IgD-negative memory B cell (primary cell): ENCODE measurements at regions not wholly inside any gene's neighbourhood (a gene's known extent, or its start where the extent isn't known, plus 50 kb on each side); places are given as distances from the start of the nearest gene placed in this dataset.
"Not testable (repeated sequence)": the region's sequence is repeated elsewhere in the genome, so short reads cannot be mapped to it uniquely, and the experiment has no call there.

Experiments
- H3K27ac Mint-ChIP-seq, 3 donors: one replicate each; pipeline ENCODE4 v1.8.0; 2020 to 2022; ENCODE audit warnings: mild to moderate bottlenecking in 3 of 3, mixed read lengths in 3 of 3, moderate library complexity in 1 of 3
- H3K27me3 Mint-ChIP-seq: one replicate; pipeline ENCODE4 v1.8.0; 2021; ENCODE audit warnings: mixed read lengths
- H3K36me3 Mint-ChIP-seq: one replicate; pipeline ENCODE4 v1.8.0; 2020; ENCODE audit warnings: mild to moderate bottlenecking, mixed read lengths
- H3K4me1 Mint-ChIP-seq, 3 donors: one replicate each; pipeline ENCODE4 v1.8.0; 2020 to 2022; ENCODE audit warnings: mixed read lengths in 3 of 3, mild to moderate bottlenecking in 1 of 3
- H3K4me3 Mint-ChIP-seq, 4 donors: one replicate each; pipeline ENCODE4 v1.8.0; 2020 to 2022; ENCODE audit warnings: mild to moderate bottlenecking in 4 of 4, mixed read lengths in 4 of 4, moderate library complexity in 3 of 4
- H3K9me3 Mint-ChIP-seq, 3 donors: one replicate each; pipeline ENCODE4 v1.8.0; 2020 to 2021; ENCODE audit warnings: mixed read lengths in 3 of 3, mild to moderate bottlenecking in 1 of 3

DNA sequence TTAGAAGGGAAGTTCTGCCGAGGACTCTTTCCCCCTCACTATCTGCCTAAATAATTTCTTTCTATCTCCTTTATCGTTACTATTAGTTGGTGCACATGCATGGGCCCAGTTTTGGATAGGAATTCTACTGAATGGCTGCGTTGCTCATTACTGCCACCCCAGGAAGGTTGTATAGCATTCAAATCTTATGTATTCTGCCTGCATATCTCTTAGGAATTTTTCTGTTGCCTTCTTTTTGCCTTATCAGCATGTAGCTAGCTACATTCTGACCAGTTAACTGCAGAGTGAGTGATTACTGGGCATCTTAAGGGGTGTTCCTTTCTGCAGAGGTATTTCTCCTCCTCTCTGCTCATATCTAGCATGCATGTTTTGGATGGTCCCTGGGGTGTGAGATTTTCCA lies 239.6 kb downstream of the TDRD15 start:
- H3K9me3 Mint-ChIP-seq: peaks cover 0 to 3% (median 0%) of the 10 kb centered on the region in 3 donors
- no peaks in the 10 kb centered on the region for H3K27me3 Mint-ChIP-seq
- no peaks in the 10 kb centered on the region for H3K36me3 Mint-ChIP-seq
- H3K4me3 Mint-ChIP-seq: no peak overlapping the region
- H3K27ac Mint-ChIP-seq: no peak overlapping the region
- H3K4me1 Mint-ChIP-seq: no peaks in the 10 kb centered on the region

DNA sequence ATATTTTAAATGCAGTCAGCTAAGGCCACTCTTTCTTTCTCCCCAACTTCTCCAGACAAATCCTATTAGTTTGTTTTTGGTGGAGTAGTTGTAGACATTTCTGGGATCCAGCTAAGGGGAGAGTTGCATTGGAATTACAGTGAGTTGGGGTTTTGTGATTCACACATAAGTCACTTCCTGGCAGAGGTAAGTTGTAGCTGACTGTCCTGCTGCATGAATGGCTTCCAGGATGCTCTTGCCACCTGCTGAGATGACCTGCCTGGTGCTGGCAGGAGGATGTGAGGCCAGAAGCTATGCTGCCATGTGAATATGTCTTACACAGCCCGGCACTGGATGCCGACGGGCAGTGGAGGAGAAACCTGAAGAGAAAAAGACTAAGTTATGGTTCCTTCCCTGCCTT lies 243.7 kb downstream of the TDRD15 start:
- no peak overlapping the region for H3K4me3 Mint-ChIP-seq

DNA sequence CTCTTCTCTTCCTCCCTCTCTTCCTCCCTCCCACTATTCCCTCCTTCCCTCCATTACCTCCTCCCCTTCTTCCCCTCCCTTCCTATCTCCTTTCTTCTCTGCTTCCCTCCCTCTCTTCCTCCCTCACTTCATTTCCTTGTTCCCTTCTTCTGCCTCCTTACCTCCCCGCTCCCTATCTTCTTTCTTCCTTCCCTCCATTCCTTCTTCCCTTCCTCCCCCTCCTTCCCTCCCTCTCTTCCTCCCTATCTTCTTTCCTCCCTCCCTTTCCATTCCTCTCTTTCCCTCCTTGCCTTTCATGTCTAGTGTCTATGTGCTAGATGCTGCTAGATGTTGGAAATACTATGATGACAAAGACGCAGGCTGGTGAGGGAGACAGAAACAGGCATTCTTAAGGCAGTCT lies 246.0 kb downstream of the TDRD15 start:
- Mint-ChIP-seq H3K27me3 (no peaks in the 10 kb centered on the region), H3K36me3 (no peaks in the 10 kb centered on the region), H3K4me3 (no peak overlapping the region), H3K9me3 (no peaks in the 10 kb centered on the region), H3K27ac (no peak overlapping the region), H3K4me1 (no peaks in the 10 kb centered on the region)

More for the DNA sequence above, 243.7 kb downstream of the TDRD15 start:
- no peaks in the 10 kb centered on the region for H3K27me3 Mint-ChIP-seq
- H3K9me3 Mint-ChIP-seq: peaks cover 0 to 1% (median 0%) of the 10 kb centered on the region in 3 donors
- no peak overlapping the region for H3K27ac Mint-ChIP-seq
- no peaks in the 10 kb centered on the region for H3K36me3 Mint-ChIP-seq
- no peaks in the 10 kb centered on the region for H3K4me1 Mint-ChIP-seq

DNA sequence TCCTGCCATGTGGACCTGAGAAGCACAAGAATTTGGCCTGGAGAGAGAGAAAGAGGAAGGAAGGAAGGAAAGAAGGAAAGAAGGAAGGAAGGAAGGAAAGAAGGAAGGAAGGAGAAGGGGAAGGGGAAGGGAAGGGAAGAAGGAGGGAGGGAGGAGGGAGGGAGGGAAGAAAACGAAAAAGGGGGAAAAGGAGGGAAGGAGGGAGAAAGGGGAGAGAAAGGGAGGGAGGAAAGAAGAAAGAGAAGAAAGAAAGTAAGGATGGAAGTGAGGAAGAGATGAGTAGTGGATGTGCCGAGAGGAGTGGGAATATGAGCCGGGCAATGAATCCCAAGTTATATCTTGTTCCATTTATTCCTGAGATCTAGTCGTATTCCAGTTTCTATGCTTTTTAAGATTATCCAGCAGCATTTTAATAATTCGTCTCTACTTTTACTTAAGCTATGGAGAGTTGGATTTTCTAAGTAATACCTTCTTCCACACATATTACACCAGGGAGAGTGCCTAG lies 247.8 kb downstream of the TDRD15 start:
- Mint-ChIP-seq H3K9me3 (peaks cover 0 to 2% (median 0%) of the 10 kb centered on the region in 3 donors), H3K4me1 (no peaks in the 10 kb centered on the region), H3K27me3 (no peaks in the 10 kb centered on the region), H3K4me3 (no peak overlapping the region), H3K36me3 (no peaks in the 10 kb centered on the region), H3K27ac (no peak overlapping the region)

DNA sequence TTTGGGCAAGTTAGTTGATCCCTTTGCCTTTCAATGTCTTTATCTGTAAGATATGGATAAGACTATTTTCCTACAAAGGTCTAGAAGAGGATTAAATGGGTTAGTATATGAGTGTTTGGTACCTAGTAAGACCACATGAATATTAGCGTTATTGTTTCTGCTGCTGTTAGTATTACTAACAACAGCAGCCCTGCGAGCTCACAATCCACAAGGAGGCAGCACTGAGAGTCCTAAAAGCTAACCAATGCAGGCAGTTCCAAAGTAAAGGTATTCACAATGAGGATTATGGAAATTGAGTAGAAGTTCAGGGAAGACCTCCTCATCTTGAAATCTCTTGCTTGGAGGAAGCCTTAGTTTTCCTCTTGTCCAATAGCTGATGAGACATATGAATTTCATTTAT lies 248.9 kb downstream of the TDRD15 start:
- Mint-ChIP-seq H3K4me3 (no peak overlapping the region), H3K36me3 (no peaks in the 10 kb centered on the region), H3K4me1 (no peaks in the 10 kb centered on the region), H3K27ac (no peak overlapping the region), H3K9me3 (peaks cover 0 to 2% (median 0%) of the 10 kb centered on the region in 3 donors), H3K27me3 (peaks cover 1% of the 10 kb centered on the region)

DNA sequence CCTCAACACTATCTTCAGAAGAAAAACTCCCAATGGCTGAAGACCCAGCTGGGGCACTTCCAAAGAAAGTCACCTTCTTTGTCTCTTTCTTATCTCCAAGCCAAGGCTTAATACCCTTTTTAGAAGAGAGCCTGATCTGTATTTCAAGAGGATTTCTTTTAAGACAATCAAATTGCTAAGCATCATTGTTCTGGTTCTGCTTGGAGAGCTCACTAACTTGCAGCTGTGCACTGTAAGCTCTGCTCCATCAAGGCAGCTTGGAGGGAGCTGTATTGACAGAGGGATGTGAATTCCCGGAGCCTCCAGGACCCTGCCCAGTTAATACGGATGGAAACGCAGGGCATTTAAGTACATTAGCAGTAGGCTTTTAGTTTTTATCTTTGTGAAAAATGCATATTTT lies 253.1 kb downstream of the TDRD15 start:
- Mint-ChIP-seq H3K27me3 (peaks cover 1% of the 10 kb centered on the region), H3K4me3 (no peak overlapping the region), H3K9me3 (peaks cover 0 to 7% (median 2%) of the 10 kb centered on the region in 3 donors), H3K4me1 (no peaks in the 10 kb centered on the region), H3K36me3 (no peaks in the 10 kb centered on the region), H3K27ac (no peak overlapping the region)

DNA sequence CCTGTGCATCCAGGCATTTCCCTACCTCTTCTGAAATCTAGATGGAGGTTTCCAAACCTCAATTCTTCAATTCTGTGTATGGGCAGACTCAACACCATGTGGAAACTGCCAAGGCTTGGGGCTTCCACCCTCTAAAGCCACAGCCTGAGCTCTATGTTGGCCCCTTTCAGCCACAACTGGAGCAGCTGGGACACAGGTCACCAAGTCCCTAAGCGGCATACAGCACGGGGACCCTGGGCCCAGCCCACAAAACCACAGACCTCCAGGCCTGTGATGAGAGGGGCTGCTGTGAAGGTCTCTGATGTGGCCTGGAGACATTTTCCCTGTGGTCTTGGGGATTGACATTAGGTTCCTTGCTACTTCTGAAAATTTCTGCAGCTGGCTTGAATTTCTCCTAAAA lies 255.4 kb downstream of the TDRD15 start:
- no peaks in the 10 kb centered on the region for H3K4me1 Mint-ChIP-seq
- H3K27ac Mint-ChIP-seq: no peak overlapping the region
- no peak overlapping the region for H3K4me3 Mint-ChIP-seq
- H3K9me3 Mint-ChIP-seq: peaks cover 0 to 7% (median 2%) of the 10 kb centered on the region in 3 donors
- H3K36me3 Mint-ChIP-seq: no peaks in the 10 kb centered on the region
- peaks cover 1% of the 10 kb centered on the region for H3K27me3 Mint-ChIP-seq

DNA sequence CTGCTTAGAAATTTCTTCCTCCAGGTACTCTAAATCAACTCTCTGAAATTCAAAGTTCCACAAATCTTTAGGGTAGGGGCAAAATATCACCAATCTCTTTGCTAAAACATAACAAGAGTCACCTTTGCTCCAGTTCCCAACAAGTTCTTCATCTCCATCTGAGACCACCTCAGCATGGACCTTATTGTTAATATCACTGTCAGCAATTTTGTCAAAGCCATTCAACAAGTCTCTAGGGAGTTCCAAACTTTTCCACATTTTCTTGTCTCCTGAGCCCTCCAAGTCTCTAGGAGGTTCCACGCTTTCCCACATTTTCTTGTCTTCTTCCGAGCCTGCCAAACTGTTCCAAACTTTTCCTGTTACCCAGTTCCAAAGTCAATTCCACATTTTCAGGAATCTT lies 255.9 kb downstream of the TDRD15 start:
- H3K36me3 Mint-ChIP-seq, H3K9me3 Mint-ChIP-seq, H3K27ac Mint-ChIP-seq, H3K4me3 Mint-ChIP-seq, H3K4me1 Mint-ChIP-seq, H3K27me3 Mint-ChIP-seq: not testable (repeated sequence)

DNA sequence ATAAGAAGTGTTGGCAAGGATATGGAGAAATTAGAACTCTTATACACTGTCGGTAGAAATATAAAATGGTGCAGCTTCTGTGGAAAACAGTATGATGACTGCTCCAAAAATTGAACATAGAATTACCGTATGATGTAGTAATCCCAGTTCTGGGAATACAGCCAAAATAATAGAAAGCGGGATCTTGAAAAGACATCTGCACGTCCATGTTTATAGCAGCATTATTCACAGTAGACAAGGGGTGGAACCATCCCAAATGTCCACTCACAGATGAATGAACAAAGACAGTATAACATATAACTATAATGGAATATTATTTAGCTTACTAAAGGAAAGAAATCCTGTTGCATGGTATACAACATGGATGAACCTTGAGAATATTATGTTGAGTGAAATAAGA lies 257.7 kb downstream of the TDRD15 start:
- Mint-ChIP-seq H3K36me3 (no peaks in the 10 kb centered on the region), H3K27me3 (peaks cover 1% of the 10 kb centered on the region), H3K27ac (no peak overlapping the region), H3K4me1 (no peaks in the 10 kb centered on the region), H3K9me3 (peaks cover 0 to 9% (median 1%) of the 10 kb centered on the region in 3 donors), H3K4me3 (no peak overlapping the region)

DNA sequence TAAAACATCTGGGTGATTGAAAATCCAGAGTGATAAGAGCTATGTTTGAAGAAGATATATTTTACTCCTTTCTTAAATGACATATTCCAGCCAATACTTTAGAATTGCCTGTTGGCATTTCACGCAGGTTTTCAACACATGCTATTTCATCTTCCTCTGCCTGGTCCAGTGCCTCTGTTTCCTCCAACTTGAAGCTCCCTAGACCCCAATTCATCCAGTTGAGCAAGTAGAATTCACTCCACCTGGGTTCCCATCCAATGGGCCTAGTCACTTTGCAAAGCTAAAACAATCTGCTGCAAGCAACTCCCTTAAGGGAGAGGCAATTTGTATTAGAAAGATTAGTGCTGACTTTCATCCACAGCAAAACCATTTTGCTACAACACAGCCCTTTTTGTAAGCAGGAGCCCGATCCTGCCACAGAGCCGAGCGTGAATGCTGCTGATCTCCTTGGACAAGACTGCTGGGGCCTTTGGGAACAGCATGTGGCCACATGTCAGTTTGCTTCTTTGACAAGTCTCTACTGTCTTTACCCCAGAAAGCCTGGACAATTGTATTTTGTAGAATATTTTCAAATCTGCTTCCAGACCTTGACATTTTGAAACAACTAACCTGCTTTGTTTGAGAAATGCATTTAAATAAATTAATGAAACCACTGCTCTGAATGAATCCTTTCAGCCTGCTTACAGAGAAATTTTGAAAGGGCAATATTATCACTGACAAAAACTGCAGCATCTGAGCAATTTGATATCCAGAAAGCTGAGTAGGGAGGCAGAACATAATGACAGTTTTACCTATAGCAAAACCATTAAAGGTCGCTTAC lies 259.1 kb downstream of the TDRD15 start:
- H3K4me3 Mint-ChIP-seq: no peak overlapping the region
- H3K27me3 Mint-ChIP-seq: no peaks in the 10 kb centered on the region
- H3K36me3 Mint-ChIP-seq: no peaks in the 10 kb centered on the region
- no peaks in the 10 kb centered on the region for H3K4me1 Mint-ChIP-seq
- no peak overlapping the region for H3K27ac Mint-ChIP-seq
- peaks cover 0 to 9% (median 1%) of the 10 kb centered on the region in 3 donors for H3K9me3 Mint-ChIP-seq

DNA sequence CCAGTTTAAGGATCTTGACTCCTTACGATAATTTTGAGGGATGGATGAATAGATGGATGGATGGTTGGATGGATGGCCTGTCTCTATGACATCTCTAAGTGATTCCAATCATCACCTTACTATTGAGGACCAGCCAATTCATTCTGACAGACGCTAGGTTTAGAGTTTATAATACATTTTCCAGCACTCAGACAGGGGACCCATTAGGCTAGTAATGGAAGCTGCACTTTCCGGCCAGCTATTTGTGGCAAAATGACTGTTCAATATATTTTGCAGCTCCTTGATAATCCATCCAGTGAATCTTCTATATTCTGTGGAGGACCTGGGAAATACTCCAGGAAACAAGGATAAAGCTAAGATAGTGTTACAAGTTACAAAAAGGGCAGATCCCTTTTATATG lies 262.9 kb downstream of the TDRD15 start:
- no peak overlapping the region for H3K4me3 Mint-ChIP-seq
- peaks cover 1% of the 10 kb centered on the region for H3K27me3 Mint-ChIP-seq
- no peaks in the 10 kb centered on the region for H3K4me1 Mint-ChIP-seq
- no peaks in the 10 kb centered on the region for H3K36me3 Mint-ChIP-seq
- peaks cover 3 to 6% (median 3%) of the 10 kb centered on the region in 3 donors for H3K9me3 Mint-ChIP-seq
- H3K27ac Mint-ChIP-seq: no peak overlapping the region

DNA sequence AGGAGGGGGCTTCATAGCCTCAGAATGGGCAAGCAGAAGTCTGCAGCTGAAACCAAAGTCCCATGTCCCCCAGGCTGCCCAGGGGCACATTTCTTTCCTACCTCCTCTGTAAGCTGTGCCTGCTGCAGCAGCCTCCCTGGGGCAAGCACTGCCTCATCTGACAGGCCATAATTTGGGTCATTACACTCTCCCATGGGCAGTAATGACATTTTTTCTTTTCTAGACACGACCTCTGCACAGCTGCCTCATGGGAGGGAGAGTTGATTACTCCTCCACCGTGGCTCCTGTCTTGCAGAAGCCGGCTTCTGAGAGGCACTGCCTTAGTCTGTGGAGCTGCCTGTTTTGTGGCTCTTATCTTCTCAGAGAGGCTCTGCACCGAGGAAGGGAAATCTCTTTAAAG lies 268.9 kb downstream of the TDRD15 start:
- no peak overlapping the region for H3K27ac Mint-ChIP-seq
- no peaks in the 10 kb centered on the region for H3K36me3 Mint-ChIP-seq
- H3K9me3 Mint-ChIP-seq: peaks cover 3 to 13% (median 3%) of the 10 kb centered on the region in 3 donors
- no peaks in the 10 kb centered on the region for H3K4me1 Mint-ChIP-seq
- H3K4me3 Mint-ChIP-seq: no peak overlapping the region
- H3K27me3 Mint-ChIP-seq: peaks cover 6% of the 10 kb centered on the region

DNA sequence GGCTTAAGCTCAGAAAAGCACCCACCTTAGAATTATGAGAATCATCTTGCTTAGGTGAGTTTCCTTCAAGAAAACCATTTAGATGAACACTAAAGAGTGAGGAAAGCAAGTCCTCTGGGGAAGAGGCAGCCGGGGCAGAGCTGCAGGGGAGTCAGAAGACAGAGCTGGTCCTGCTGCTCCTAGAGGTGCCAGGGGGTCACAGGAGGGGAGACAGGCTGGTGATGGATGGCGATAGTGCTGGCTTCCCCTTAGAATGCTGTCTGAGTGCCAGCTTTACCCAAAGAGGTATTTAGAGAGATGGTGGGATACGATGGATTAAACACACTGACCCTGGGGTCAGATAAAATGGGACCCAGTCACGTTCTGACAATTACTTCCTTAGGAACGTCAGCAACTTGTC lies 269.4 kb downstream of the TDRD15 start:
- Mint-ChIP-seq H3K9me3 (peaks cover 1 to 10% (median 2%) of the 10 kb centered on the region in 3 donors), H3K4me3 (no peak overlapping the region), H3K27me3 (peaks cover 6% of the 10 kb centered on the region), H3K4me1 (no peaks in the 10 kb centered on the region), H3K36me3 (no peaks in the 10 kb centered on the region), H3K27ac (no peak overlapping the region)

DNA sequence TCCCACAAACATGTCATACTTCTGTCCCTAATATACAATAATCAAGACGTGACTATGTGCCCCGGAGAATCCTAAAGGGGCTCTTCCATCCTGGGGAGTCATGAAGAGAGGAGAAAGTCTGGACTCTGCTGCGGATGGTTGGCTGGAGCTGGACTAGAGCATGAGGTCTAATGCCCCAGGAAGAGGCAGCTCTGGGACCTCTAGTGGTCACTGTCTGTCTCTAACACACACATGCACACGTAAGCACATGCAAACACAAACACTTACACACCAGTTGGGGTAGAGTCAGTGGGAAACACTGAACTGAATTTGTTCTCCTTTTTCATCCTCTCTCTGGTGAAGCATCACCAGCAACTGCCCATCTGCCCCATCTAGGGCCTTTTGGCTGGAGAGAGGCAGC lies 271.6 kb downstream of the TDRD15 start:
- H3K9me3 Mint-ChIP-seq: peaks cover 0 to 8% (median 3%) of the 10 kb centered on the region in 3 donors
- no peaks in the 10 kb centered on the region for H3K4me1 Mint-ChIP-seq
- H3K27me3 Mint-ChIP-seq: peaks cover 5% of the 10 kb centered on the region
- no peak overlapping the region for H3K27ac Mint-ChIP-seq
- H3K36me3 Mint-ChIP-seq: no peaks in the 10 kb centered on the region
- H3K4me3 Mint-ChIP-seq: no peak overlapping the region

DNA sequence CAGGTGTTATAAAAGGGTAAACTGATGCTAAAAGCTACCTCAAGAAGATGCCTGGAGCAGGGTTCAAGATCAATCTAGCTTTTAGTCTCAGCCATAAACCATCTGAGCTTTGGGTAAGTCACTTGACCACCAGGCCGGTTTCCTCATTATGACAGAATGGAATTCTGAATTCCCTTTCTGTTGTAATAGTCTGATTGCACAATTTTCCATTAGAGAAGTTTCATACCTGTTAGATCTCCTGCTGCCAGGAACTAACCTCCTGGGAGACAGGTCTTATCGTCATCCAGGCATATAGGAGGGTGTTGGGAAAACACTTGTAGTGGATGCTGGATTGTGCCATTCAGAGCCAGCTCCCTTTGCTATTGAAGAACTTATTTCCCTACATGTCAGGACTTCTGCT lies 272.5 kb downstream of the TDRD15 start:
- Mint-ChIP-seq H3K36me3 (no peaks in the 10 kb centered on the region), H3K27ac (no peak overlapping the region), H3K4me3 (no peak overlapping the region), H3K9me3 (peaks cover 0 to 8% (median 3%) of the 10 kb centered on the region in 3 donors), H3K27me3 (peaks cover 5% of the 10 kb centered on the region), H3K4me1 (no peaks in the 10 kb centered on the region)
